Neuronal stem cell (in vitro differentiated cells): ENCODE measurements at regions not wholly inside any gene's neighbourhood (a gene's known extent, or its start where the extent isn't known, plus 50 kb on each side); places are given as distances from the start of the nearest gene placed in this dataset.

Source experiments
- DNase-seq: peaks from one replicate; pipeline ENCODE4 v3.0.0-alpha.2; 2013; ENCODE audit warnings: low spot score
- H2AFZ ChIP-seq: one replicate; pipeline ENCODE4 v1.6.1; 2013; ENCODE audit warnings: mild to moderate bottlenecking, low read length, inconsistent platforms
- H2AK5ac ChIP-seq: 2 replicates; pipeline ENCODE4 v1.6.1; 2013; ENCODE audit warnings: low read depth, mild to moderate bottlenecking, inconsistent platforms, low read length, moderate library complexity, mixed read lengths
- H2BK120ac ChIP-seq: 2 replicates; pipeline ENCODE4 v1.6.1; 2013; ENCODE audit warnings: low read depth, mild to moderate bottlenecking, inconsistent platforms, low read length, moderate library complexity, mixed read lengths
- H2BK12ac ChIP-seq: one replicate; pipeline ENCODE4 v1.6.1; 2013; ENCODE audit warnings: low read length, inconsistent platforms
- H2BK15ac ChIP-seq: 2 replicates; pipeline ENCODE4 v1.6.1; 2013; ENCODE audit warnings: mild to moderate bottlenecking, low read length, inconsistent platforms, mixed read lengths
- H2BK5ac ChIP-seq: one replicate; pipeline ENCODE4 v1.6.1; 2013; ENCODE audit warnings: inconsistent platforms, mild to moderate bottlenecking, low read length, moderate library complexity
- H3K14ac ChIP-seq: one replicate; pipeline ENCODE4 v1.6.1; 2013; ENCODE audit warnings: low read length, inconsistent platforms
- H3K18ac ChIP-seq: 2 replicates; pipeline ENCODE4 v1.6.1; 2013; ENCODE audit warnings: low read length, inconsistent platforms
- H3K23ac ChIP-seq: 2 replicates; pipeline ENCODE4 v1.6.1; 2013; ENCODE audit warnings: low read depth, mild to moderate bottlenecking, mixed read lengths, low read length, inconsistent platforms; ENCODE audit not compliant: poor library complexity
- H3K27ac ChIP-seq: replicated peaks from 3 replicates; pipeline ENCODE4 v1.5.1; 2013; ENCODE audit warnings: low read length, inconsistent platforms
- H3K27me3 ChIP-seq, 3 experiments: 2 replicates each; pipeline ENCODE4 v1.6.1; 2013; ENCODE audit warnings: low read length in 3 of 3, mild to moderate bottlenecking in 2 of 3, inconsistent platforms in 1 of 3, low read depth in 1 of 3, mixed read lengths in 1 of 3, moderate library complexity in 1 of 3; ENCODE audit not compliant: control insufficient read depth in 3 of 3, insufficient read depth in 3 of 3
- H3K36me3 ChIP-seq, 2 donors: replicated peaks in 1 of 2; 2 replicates each; pipeline ENCODE4 v1.6.1; 2013; ENCODE audit warnings: low read length in 2 of 2; ENCODE audit not compliant: control insufficient read depth in 2 of 2, insufficient read depth in 2 of 2
- H3K4ac ChIP-seq: 2 replicates; pipeline ENCODE4 v1.6.1; 2013; ENCODE audit warnings: inconsistent platforms, mild to moderate bottlenecking, low read length, moderate library complexity
- H3K4me1 ChIP-seq, 2 donors: 1 replicate in 1 of 2; 2 replicates in 1 of 2; pipeline ENCODE4 v1.6.1; 2013; ENCODE audit warnings: low read length in 2 of 2, low read depth in 1 of 2; ENCODE audit not compliant: control insufficient read depth in 2 of 2, insufficient read depth in 1 of 2
- H3K4me2 ChIP-seq: one replicate; pipeline ENCODE4 v1.6.1; 2013; ENCODE audit warnings: mild to moderate bottlenecking, low read length, inconsistent platforms; ENCODE audit not compliant: insufficient read depth, poor library complexity, severe bottlenecking
- H3K4me3 ChIP-seq, 2 donors: 2 replicates each; pipeline ENCODE4 v1.5.1; 2013; ENCODE audit warnings: low read length in 2 of 2, mild to moderate bottlenecking in 2 of 2, inconsistent platforms in 1 of 2, moderate library complexity in 1 of 2
- H3K79me1 ChIP-seq: one replicate; pipeline ENCODE4 v1.6.1; 2013; ENCODE audit warnings: low read depth, mild to moderate bottlenecking, inconsistent platforms, low read length, moderate library complexity
- H3K9ac ChIP-seq: one replicate; pipeline ENCODE4 v1.6.1; 2013; ENCODE audit warnings: mild to moderate bottlenecking, low read depth, low read length, inconsistent platforms; ENCODE audit not compliant: poor library complexity
- H3K9me3 ChIP-seq, 2 donors: replicated peaks in 1 of 2; 2 replicates each; pipeline versions ENCODE3 to v1.6.1; 2013; ENCODE audit warnings: low read length in 2 of 2, mild to moderate bottlenecking in 2 of 2, inconsistent platforms in 1 of 2, low read depth in 1 of 2, mixed read lengths in 1 of 2, moderate library complexity in 1 of 2; ENCODE audit not compliant: control insufficient read depth in 2 of 2, insufficient read depth in 1 of 2
- H4K8ac ChIP-seq: one replicate; pipeline ENCODE4 v1.6.1; 2013; ENCODE audit warnings: low read depth, mild to moderate bottlenecking, inconsistent platforms, low read length, moderate library complexity
- H4K91ac ChIP-seq: one replicate; pipeline ENCODE4 v1.6.1; 2013; ENCODE audit warnings: low read length, low read depth, mild to moderate bottlenecking, inconsistent platforms; ENCODE audit not compliant: poor library complexity
- WGBS, 2 donors: extraction: QIAGEN DNeasy Blood & Tissue Kit; methylation state at CpG; one replicate each; pipeline ENCODE4 v1.1.7; 2013; ENCODE audit warnings: missing lambda C conversion rate in 2 of 2, mixed read lengths in 1 of 2; ENCODE audit not compliant: insufficient read length in 2 of 2, insufficient replicate concordance in 1 of 2; ENCODE audit errors: extremely low coverage in 2 of 2; 5-methylcytosine and 5-hydroxymethylcytosine counted together

DNA sequence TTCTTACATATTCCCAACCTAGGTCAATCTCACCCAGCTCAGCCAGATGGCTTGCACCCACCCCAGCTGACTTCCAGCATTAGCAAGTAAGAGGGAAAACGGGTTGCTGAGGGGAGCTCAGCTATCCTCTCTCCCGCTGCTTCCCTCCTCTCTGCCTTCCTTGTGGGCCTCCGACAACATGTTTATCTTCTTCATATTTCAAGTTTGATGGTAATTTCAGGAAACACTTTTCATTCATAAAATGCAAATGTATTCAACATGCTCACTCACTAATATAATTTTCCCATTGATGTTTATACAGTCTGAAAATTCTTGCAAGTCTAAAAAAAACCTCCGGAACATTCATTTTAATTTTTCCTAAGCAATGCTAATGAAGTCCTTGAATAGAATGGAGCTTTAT lies 372.5 kb upstream of the B3GAT1 start:
- H3K27ac ChIP-seq: no peak overlapping the region
- H3K9me3 ChIP-seq: no peaks in the 10 kb centered on the region
- no peak overlapping the region for H2AK5ac ChIP-seq
- H3K4me1 ChIP-seq: peaks cover 0 to 2% of the 10 kb centered on the region in 2 donors
- no peak overlapping the region for H2BK5ac ChIP-seq
- no peak overlapping the region for H2BK15ac ChIP-seq
- no peak overlapping the region for H3K4me2 ChIP-seq
- no peak overlapping the region for H3K14ac ChIP-seq
- H4K8ac ChIP-seq: no peak overlapping the region
- no peak overlapping the region for H3K4me3 ChIP-seq
- H3K79me1 ChIP-seq: no peaks in the 10 kb centered on the region
- no peak overlapping the region for H3K23ac ChIP-seq
- no peak overlapping the region for H3K9ac ChIP-seq
- no CpG with 5 or more reads among the region's 4 CpGs for WGBS, 2 donors
- DNase-seq: no peak
- H3K27me3 ChIP-seq: peaks cover 0 to 16% (median 0%) of the 10 kb centered on the region in 3 experiments
- no peaks in the 10 kb centered on the region for H3K36me3 ChIP-seq
- no peak overlapping the region for H4K91ac ChIP-seq
- no peak overlapping the region for H3K4ac ChIP-seq
- H2BK120ac ChIP-seq: no peak overlapping the region
- no peak overlapping the region for H2AFZ ChIP-seq
- H3K18ac ChIP-seq: no peak overlapping the region
- no peak overlapping the region for H2BK12ac ChIP-seq

DNA sequence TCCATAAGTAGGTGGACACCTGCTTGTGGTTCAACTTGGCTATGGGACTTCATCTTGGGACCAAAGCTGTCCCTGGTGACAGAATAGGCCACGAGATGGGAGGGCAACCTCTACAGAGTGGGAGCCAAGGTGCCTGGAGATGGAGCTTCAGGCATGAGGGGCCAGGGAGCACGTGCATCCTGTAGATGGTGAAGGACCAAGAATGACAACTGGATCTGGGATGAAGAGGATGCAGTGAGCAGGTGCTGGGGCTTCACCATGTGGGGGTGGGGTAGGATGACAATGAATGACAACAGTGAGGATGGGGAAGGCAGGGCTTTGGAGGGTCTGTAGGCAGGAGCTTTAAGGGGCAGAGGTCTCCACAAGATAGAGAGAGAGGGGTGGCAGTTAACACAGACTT lies 372.0 kb upstream of the B3GAT1 start:
- Histone ChIP-seq H3K36me3 (no peaks in the 10 kb centered on the region), H3K18ac (peak overlapping the region; percentile 32), H3K23ac (no peak overlapping the region), H3K4me3 (no peak overlapping the region), H4K91ac (no peak overlapping the region), H3K9me3 (no peaks in the 10 kb centered on the region), H3K4me1 (no peaks in the 10 kb centered on the region), H3K14ac (no peak overlapping the region), H3K27me3 (peaks cover 0 to 16% (median 0%) of the 10 kb centered on the region in 3 experiments), H2AFZ (no peak overlapping the region), H2AK5ac (no peak overlapping the region), H2BK120ac (no peak overlapping the region), H3K4ac (no peak overlapping the region), H2BK5ac (no peak overlapping the region), H4K8ac (no peak overlapping the region), H3K27ac (no peak overlapping the region), H2BK12ac (no peak overlapping the region), H2BK15ac (no peak overlapping the region), H3K4me2 (no peak overlapping the region), H3K9ac (no peak overlapping the region), H3K79me1 (no peaks in the 10 kb centered on the region)
- no peak for DNase-seq
- no CpG with 5 or more reads among the region's 2 CpGs for WGBS, 2 donors

DNA sequence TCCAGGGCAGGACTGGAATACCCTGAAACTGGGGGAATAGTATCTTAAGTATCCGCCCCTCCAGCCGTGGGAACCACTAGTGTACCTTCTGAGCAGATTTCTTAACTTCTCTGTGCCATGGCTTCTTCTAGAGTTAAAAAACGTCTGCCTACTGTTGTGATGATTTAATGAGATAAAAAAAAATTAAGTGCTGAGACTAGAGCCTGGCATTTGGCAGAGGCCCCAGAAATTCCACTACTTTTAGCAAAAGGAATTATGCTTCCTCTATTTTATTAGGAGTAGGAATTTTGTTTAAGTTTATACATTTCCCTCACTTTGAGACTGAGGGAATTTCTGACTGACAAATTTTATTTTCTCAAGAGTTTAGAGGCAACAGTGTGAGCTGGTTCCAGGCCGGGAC lies 371.2 kb upstream of the B3GAT1 start:
- Histone ChIP-seq H3K4me1 (no peaks in the 10 kb centered on the region), H2AFZ (no peak overlapping the region), H3K23ac (no peak overlapping the region), H3K36me3 (no peaks in the 10 kb centered on the region), H3K14ac (no peak overlapping the region), H4K91ac (no peak overlapping the region), H2BK5ac (no peak overlapping the region), H3K18ac (no peak overlapping the region), H3K4me3 (no peak overlapping the region), H3K9ac (no peak overlapping the region), H3K79me1 (no peaks in the 10 kb centered on the region), H3K4ac (no peak overlapping the region), H2BK12ac (no peak overlapping the region), H4K8ac (no peak overlapping the region), H3K27me3 (peaks cover 0 to 16% (median 0%) of the 10 kb centered on the region in 3 experiments), H3K9me3 (no peaks in the 10 kb centered on the region), H3K4me2 (no peak overlapping the region), H2BK15ac (no peak overlapping the region), H2AK5ac (no peak overlapping the region), H2BK120ac (no peak overlapping the region), H3K27ac (no peak overlapping the region)
- no peak for DNase-seq
- WGBS, 2 donors: no CpG with 5 or more reads among the region's 4 CpGs

DNA sequence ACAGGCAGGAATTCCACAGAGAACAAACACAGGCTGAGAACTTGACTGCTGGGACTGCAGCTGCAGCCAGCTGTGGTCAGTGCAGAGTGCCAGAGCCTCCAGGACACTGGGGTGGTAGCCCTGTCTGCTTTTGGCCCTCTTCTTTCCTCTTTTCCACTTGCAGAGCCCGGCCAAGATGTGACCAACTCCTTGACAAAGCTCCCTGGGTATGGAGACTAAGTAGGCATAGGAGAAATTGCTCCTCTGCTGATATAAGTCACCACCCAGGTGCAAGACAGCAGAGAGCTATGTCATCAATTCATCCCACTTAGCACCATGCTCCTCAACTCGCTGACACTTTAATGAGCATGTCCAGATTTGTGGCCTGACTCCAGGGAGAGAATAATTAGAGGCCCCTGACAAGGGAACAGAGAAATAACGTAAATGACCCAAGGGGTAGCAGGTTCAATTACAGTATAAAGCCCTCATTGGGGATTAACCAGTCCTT lies 369.4 kb upstream of the B3GAT1 start:
- Histone ChIP-seq H3K27me3 (peaks cover 0 to 16% (median 0%) of the 10 kb centered on the region in 3 experiments), H2BK120ac (no peak overlapping the region), H3K79me1 (no peaks in the 10 kb centered on the region), H2AK5ac (no peak overlapping the region), H3K9ac (no peak overlapping the region), H3K23ac (no peak overlapping the region), H3K4ac (no peak overlapping the region), H4K91ac (no peak overlapping the region), H3K36me3 (no peaks in the 10 kb centered on the region), H3K9me3 (no peaks in the 10 kb centered on the region), H2BK5ac (no peak overlapping the region), H4K8ac (no peak overlapping the region), H2AFZ (no peak overlapping the region), H3K4me1 (no peaks in the 10 kb centered on the region), H3K18ac (no peak overlapping the region), H2BK12ac (no peak overlapping the region), H3K14ac (no peak overlapping the region), H3K4me3 (no peak overlapping the region), H2BK15ac (no peak overlapping the region), H3K4me2 (no peak overlapping the region), H3K27ac (no peak overlapping the region)
- WGBS, 2 donors: no CpG with 5 or more reads among the region's 3 CpGs
- no peak for DNase-seq
